ENCODE measurements at regions not wholly inside any gene's neighbourhood (a gene's known extent, or its start where the extent isn't known, plus 50 kb on each side); places are given as distances from the start of the nearest gene placed in this dataset.

GRCh38 chr1:104295511-104295910 is 545.8 kb downstream of the AMY1C start:
- Histone ChIP-seq H3K27me3 (no peaks in the 10 kb centered on the region), H3K9me3 (no peaks in the 10 kb centered on the region), H3K27ac (no peak overlapping the region), H3K4me1 (ENCODE audit: insufficient read depth) (no peaks in the 10 kb centered on the region), H3K36me3 (no peaks in the 10 kb centered on the region), H3K4me3 (no peak overlapping the region)
- 75 to 77% (median 77%) methylated on average over 3 of the region's 3 CpGs for WGBS, 3 donors
- TF ChIP-seq POLR2A (IDR thresholded peaks at IDR 0.05) (no peak), CTCF (IDR thresholded peaks at IDR 0.05) (no peak), EP300 (IDR thresholded peaks at IDR 0.05) (no peak)
- DNase-seq = no peak
- intact Hi-C loops (cut with DNase I) = no loop called here

- Histone ChIP-seq H3K27ac (no peak overlapping the region), H3K9me3 (no peaks in the 10 kb centered on the region), H3K36me3 (no peaks in the 10 kb centered on the region), H3K27me3 (no peaks in the 10 kb centered on the region), H3K4me3 (no peak overlapping the region), H3K4me1 (ENCODE audit: insufficient read depth) (no peaks in the 10 kb centered on the region)
- no peak for DNase-seq
- WGBS, 3 donors = 46 to 64% (median 60%) methylated on average over 1 of the region's 1 CpG
- intact Hi-C loops (cut with DNase I) = no loop called here
- no peak for TF ChIP-seq EP300 (IDR thresholded peaks at IDR 0.05)
- TF ChIP-seq CTCF (IDR thresholded peaks at IDR 0.05) = no peak
- TF ChIP-seq POLR2A (IDR thresholded peaks at IDR 0.05) = no peak
These were observed 560.0 kb downstream of the AMY1C start for GRCh38 chr1:104309673-104310072.

GRCh38 chr1:104315823-104316222 is 566.1 kb downstream of the AMY1C start:
- intact Hi-C loops (cut with DNase I) = no loop called here
- H3K27ac ChIP-seq = no peak overlapping the region
- 69 to 84% (median 77%) methylated on average over 2 of the region's 2 CpGs for WGBS, 3 donors
- no peaks in the 10 kb centered on the region for H3K4me1 ChIP-seq (ENCODE audit: insufficient read depth)
- DNase-seq = no peak
- no peaks in the 10 kb centered on the region for H3K9me3 ChIP-seq
- H3K4me3 ChIP-seq = no peak overlapping the region
- no peak for TF ChIP-seq POLR2A (IDR thresholded peaks at IDR 0.05)
- no peak for TF ChIP-seq EP300 (IDR thresholded peaks at IDR 0.05)
- TF ChIP-seq CTCF (IDR thresholded peaks at IDR 0.05) = no peak
- H3K27me3 ChIP-seq = no peaks in the 10 kb centered on the region
- H3K36me3 ChIP-seq = no peaks in the 10 kb centered on the region

GRCh38 chr1:104322131-104322530 is 572.4 kb downstream of the AMY1C start:
- WGBS, 3 donors = 71 to 84% (median 79%) methylated on average over 2 of the region's 2 CpGs
- H3K27me3 ChIP-seq = no peaks in the 10 kb centered on the region
- intact Hi-C loops (cut with DNase I) = no loop called here
- H3K4me3 ChIP-seq = no peak overlapping the region
- TF ChIP-seq POLR2A (IDR thresholded peaks at IDR 0.05) = no peak
- TF ChIP-seq EP300 (IDR thresholded peaks at IDR 0.05) = no peak
- no peaks in the 10 kb centered on the region for H3K4me1 ChIP-seq (ENCODE audit: insufficient read depth)
- no peaks in the 10 kb centered on the region for H3K36me3 ChIP-seq
- no peak overlapping the region for H3K27ac ChIP-seq
- no peaks in the 10 kb centered on the region for H3K9me3 ChIP-seq
- no peak for DNase-seq

- TF ChIP-seq CTCF (IDR thresholded peaks at IDR 0.05) = no peak
- no peak for TF ChIP-seq POLR2A (IDR thresholded peaks at IDR 0.05)
- TF ChIP-seq EP300 (IDR thresholded peaks at IDR 0.05) = no peak
- intact Hi-C loops (cut with DNase I) = no loop called here
- Histone ChIP-seq H3K27me3 (no peaks in the 10 kb centered on the region), H3K36me3 (no peaks in the 10 kb centered on the region), H3K27ac (no peak overlapping the region), H3K4me3 (no peak overlapping the region), H3K4me1 (ENCODE audit: insufficient read depth) (no peaks in the 10 kb centered on the region), H3K9me3 (no peaks in the 10 kb centered on the region)
- no peak for DNase-seq
- WGBS, 3 donors = 87 to 95% (median 90%) methylated on average over 4 of the region's 4 CpGs
These were observed 579.6 kb downstream of the AMY1C start for GRCh38 chr1:104329278-104329677.
